HG03442 (cell line): ENCODE measurements at regions not wholly inside any gene's neighbourhood (a gene's known extent, or its start where the extent isn't known, plus 50 kb on each side); places are given as distances from the start of the nearest gene placed in this dataset.
"Not testable (repeated sequence)": the region's sequence is repeated elsewhere in the genome, so short reads cannot be mapped to it uniquely, and the experiment has no call there.

Experiments
- ATAC-seq: cut with Tn5 transposase; IDR thresholded peaks from one replicate; pipeline ENCODE4 v1.9.1; 2021; ENCODE audit warnings: mild to moderate bottlenecking, moderate library complexity; ENCODE audit not compliant: unreplicated experiment

DNA sequence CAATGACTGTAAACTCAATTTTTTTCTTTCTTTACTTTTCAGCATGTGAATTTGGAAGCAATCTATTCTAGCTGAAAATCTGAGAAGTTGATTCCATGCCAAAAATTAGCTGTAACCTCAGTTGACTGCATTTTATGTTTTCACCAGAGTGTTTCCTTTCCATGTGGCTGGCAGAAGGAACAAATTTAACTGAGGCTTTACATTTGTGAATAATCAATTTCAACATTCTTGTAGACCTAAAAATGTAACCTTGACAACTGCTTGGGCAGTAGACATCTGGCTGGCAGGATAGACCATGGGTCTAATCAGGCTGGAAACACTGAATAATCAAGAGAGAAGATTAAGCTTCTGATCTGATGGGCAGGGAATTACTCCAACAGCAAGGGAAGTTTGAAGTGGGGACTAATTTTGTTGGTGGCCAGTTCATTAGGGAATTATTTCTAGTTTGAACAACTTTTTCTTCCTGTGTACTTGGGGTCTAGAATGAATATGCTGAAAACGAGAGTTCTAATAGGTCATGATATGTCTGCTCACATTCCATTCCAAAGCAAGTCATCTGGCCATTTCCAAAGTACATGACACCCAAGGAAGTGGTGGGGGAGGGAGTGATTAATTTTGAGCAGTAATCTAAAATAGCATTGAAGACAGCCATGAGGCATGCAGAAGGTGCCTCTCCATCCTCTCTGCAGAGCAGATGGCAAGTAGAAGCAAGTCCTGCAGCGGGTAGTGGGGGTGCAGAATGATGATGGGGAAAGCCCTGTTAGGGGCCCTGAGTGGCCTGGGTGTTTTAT, 68.2 kb downstream of the ATP23 start:
- no peak for ATAC-seq

DNA sequence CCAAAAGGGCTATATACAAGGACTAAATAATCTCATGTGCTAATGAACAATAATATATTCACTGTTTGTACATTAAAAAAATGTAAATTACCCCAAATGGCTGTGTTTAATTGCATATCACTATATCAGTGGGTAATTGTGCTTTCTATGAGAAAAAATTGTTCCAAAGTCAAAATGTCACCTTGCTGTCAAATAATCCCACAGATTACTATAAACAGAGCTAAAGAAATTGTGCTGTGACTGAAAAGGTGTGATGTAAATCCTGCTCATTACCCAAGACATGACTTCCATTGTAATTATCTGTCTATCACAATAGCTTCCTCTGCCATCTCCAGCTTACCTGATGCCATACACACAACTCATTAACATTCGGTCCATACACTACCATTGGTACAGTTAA, 70.3 kb downstream of the ATP23 start:
- ATAC-seq, result no peak

DNA sequence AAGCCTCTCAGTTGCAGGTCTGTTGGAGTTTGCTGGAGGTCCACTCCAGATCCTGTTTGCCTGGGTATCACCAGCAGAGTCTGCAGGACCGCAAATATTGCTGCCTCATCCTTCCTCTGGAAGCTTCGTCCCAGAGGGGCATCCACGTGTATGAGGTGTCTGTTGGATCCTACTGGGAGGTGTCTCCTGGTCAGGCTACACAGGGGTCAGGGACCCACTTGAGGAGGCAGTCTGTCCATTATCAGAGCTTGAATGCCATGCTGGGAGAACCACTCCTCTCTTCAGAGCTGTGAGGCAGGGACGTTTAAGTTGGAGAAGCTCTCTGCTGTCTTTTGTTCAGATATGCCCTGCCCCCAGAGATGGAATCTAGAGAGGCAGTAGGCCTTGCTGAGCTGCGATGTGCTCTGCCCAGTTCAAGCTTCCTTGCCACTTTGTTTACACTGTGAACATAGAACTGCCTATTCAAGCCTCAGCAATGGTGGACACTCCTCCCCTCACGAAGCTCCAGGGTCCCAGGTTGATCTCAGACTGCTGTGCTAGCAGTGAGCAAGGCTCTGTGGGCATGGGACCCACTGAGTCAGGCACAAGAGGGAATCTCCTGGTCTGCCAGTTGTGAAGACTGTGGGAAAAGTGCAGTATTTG, 81.1 kb downstream of the ATP23 start:
- ATAC-seq, result not testable (repeated sequence)

- ATAC-seq, result no peak
Measured at GRCh38 chr12:58025431-58025830, 84.1 kb downstream of the ATP23 start.

- ATAC-seq, result no peak
Measured at GRCh38 chr12:58026426-58026825, 85.1 kb downstream of the ATP23 start.

- ATAC-seq, result no peak
Measured at GRCh38 chr12:58026897-58027891, 85.8 kb downstream of the ATP23 start.

DNA sequence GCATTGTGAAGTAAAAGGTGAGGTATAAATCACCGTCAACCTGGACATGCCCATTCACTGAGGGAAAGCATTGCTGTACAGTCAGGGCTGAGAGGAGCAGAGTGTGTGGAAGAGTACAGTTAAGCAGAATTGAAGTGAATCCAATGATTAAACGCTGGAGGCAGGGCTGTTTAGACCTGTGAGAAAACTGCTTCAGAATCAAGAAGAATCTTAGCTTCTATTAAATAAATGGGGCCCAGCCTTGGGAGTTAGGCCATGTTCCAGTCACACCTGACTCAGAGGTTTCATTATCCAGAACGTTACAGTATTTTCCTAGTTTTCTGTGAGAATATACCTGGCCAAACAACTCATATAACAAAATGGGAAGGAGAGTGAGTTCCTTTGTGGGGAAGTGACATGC, 86.9 kb downstream of the ATP23 start:
- ATAC-seq, result no peak

GRCh38 chr12:58029260-58029659, 87.9 kb downstream of the ATP23 start:
- no peak for ATAC-seq

DNA sequence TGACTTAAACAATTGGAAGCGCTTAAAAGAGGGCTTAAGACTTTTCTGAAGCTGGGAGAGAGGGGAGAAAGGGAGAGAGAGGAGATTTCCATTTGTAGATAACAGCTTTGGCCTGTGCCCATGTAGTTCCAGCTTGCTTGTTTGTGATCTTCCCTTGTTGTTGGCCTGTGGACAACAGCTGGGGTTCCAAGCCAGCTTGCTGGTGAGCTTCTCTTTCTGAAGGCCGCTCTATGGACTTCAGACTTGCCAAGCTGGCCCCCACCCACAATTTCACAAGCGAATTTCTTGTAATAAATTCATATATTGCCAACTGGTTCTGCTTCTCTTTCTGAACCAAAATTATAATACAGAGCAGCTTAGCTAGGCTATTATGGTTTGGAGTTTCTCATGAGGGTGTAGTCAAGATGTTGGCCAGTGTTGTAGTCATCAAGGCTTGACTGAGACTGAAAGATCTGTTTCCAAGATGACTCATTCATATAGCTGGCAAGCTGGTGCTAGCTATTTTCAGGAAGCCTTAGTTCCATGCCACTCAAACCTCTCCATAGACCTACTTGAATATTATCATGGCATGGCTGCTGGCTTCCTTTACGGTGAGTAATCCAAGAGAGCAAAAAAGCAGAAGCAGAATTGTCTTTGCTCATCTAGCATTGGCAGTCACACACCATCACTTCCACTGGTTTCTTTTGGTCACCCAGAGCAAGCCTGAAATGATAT, 89.4 kb downstream of the ATP23 start:
- ATAC-seq, result no peak

GRCh38 chr12:58032156-58032555, 90.8 kb downstream of the ATP23 start:
- ATAC-seq, result no peak

DNA sequence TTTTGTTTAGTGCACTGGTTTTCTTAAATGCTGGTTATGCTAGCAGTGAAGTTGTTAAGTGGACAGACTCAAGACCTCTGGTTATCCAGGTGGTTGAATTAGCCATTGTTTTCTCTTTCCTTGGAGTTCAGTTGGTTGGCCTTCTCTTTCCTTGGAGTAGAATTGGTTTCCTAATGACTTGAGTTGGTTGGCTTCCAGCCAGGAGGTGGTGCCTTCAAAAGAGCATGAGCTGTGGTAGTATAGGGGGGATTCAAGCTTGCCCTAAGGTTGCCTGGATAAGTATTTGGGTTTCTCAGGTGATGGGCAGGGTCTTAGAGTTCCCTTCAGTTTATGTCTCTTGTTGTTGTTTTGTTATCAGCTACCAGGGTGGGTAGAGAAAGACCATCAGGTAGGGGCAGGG, 92.5 kb downstream of the ATP23 start:
- ATAC-seq, result no peak

- ATAC-seq, result no peak
Measured at GRCh38 chr12:58034311-58034710, 92.9 kb downstream of the ATP23 start.

DNA sequence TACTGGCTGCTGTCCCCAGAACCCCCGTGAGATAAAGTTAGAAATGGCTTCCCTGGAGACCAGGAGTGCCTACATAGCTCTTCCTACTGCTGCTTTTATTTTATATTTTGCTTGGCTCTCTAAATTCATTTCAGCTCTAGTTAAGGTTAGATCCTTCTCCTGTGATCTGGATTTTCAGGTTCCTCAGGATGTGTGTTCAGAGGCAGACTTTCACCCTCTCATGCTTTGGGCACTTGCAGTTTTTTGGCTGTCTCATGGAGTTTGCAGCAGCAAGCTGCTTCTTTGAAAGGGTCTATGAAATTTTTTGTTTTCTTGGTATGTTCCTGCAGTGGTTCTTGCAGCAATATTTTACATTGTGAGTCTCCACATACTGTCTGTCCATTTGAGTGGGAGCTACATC, 93.3 kb downstream of the ATP23 start:
- ATAC-seq, result no peak

DNA sequence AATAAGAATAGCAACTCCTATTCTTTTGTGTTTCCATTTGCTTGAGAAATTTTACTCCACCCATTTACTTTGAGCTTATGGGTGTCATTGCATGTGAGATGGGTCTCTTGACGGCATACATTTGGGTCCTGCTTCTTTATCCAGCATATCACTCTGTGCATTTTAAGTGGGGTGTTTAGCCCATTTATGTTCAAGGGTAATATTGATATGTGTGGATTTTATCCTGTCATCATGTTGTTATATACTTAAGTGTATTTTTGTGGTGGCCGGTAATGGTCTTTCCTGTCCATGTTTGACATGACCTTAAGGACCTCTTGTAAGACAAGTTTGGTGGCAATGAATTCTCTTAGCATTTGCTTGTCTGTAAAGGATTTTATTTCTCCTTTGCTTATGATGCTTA, 100.1 kb downstream of the ATP23 start:
- ATAC-seq, result no peak

GRCh38 chr12:58044966-58045365, 103.6 kb downstream of the ATP23 start:
- ATAC-seq, result no peak

DNA sequence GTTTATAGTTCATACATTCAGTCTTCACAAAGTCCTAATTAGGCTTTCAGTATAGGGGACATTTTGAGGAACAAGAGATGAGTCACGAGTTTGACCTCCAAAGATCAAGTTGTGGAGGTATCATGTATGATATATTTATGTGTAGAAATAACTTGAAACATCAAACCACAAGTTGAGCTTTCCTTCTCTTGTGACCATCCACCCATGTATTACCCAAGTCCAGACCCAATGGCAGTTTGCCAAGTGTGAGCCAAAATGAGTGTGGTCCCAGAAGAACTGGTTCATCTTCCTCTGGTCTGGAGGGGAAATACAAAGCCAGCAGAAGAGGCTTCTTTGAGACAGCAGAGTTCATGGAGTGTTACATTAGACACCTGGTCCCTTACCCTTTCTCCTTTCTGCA, 104.9 kb downstream of the ATP23 start:
- ATAC-seq, result no peak

- ATAC-seq, result no peak
Measured at GRCh38 chr12:58051378-58051777, 110.0 kb downstream of the ATP23 start.

DNA sequence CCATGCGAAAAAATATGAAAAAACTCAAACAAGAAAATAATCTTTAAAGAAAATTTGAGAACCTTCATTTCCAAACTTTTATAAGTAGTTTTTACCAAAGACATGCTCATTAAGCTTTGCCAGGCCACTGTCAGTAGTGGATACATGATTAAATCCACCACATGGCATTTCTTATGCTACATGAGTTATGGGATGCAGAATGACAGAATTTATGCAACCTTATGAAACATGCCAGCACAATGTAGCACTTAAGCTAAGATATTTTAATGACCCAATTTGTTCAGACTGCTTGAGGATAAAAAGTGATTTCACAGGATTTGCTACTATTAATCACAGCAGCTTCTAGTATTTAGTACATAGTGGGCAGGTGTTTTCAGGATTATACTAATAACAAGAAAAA, 123.3 kb downstream of the ATP23 start:
- no peak for ATAC-seq

DNA sequence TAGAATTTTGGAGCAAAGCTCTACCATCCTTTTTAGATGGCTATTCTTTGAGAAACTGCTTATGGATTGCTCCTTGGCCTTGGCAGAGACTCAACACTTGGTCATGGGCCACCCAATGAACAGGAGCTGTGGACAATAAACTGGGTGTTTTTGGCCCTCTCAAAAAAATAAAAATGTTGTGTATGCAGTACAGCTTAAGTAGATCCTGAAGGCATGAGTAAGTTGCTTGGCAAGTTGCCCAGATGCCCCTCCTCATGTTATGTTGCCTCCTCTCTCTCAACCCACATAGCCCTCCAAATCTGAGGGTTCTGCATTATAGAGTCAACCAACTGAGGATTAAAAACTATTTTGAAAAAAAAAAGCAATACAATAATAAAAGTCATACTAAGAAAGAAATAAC, 124.9 kb downstream of the ATP23 start:
- no peak for ATAC-seq

- no peak for ATAC-seq
Measured at GRCh38 chr12:58067610-58068387, 126.4 kb downstream of the ATP23 start.
